GM23338 (cell line): ENCODE measurements at regions not wholly inside any gene's neighbourhood (a gene's known extent, or its start where the extent isn't known, plus 50 kb on each side); places are given as distances from the start of the nearest gene placed in this dataset.

Experiments used
- EZH2phosphoT487 ChIP-seq: fragments of 200-600 bp; sonication (generic); IDR thresholded peaks from one replicate; pipeline ENCODE4 v1.8.1; 2018; ENCODE audit warnings: antibody characterized with exemption; ENCODE audit not compliant: unreplicated experiment
- TF ChIP-seq, protein P1 (sequence below), 2 experiments: fragments of 200-600 bp in 1 of 2; sonication (generic) in 1 of 2; conservative IDR thresholded peaks; 2 replicates each; pipeline versions ENCODE4 v1.5.1 to v1.6.1; 2016 to 2017; ENCODE audit warnings: antibody characterized with exemption in 2 of 2, low read depth in 2 of 2, mild to moderate bottlenecking in 2 of 2, moderate library complexity in 1 of 2

- TF ChIP-seq, protein P1, sequence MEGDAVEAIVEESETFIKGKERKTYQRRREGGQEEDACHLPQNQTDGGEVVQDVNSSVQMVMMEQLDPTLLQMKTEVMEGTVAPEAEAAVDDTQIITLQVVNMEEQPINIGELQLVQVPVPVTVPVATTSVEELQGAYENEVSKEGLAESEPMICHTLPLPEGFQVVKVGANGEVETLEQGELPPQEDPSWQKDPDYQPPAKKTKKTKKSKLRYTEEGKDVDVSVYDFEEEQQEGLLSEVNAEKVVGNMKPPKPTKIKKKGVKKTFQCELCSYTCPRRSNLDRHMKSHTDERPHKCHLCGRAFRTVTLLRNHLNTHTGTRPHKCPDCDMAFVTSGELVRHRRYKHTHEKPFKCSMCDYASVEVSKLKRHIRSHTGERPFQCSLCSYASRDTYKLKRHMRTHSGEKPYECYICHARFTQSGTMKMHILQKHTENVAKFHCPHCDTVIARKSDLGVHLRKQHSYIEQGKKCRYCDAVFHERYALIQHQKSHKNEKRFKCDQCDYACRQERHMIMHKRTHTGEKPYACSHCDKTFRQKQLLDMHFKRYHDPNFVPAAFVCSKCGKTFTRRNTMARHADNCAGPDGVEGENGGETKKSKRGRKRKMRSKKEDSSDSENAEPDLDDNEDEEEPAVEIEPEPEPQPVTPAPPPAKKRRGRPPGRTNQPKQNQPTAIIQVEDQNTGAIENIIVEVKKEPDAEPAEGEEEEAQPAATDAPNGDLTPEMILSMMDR (conservative IDR thresholded peaks at IDR 0.05; ENCODE audit: low read depth in 2 of 2) = no peak
- no peak for TF ChIP-seq EZH2phosphoT487
Observed at GRCh38 chr17:69936996-69937395, 138.0 kb upstream of the KCNJ16 start.
